Activated naive CD4-positive, alpha-beta T cell treated with anti-CD3 and anti-CD28 coated beads, Interleukin-2, amount 10 ng/mL, durations not matched to agents 7 days and 5 days (primary cell): ENCODE measurements at regions not wholly inside any gene's neighbourhood (a gene's known extent, or its start where the extent isn't known, plus 50 kb on each side); places are given as distances from the start of the nearest gene placed in this dataset.
"Not testable (repeated sequence)": the region's sequence is repeated elsewhere in the genome, so short reads cannot be mapped to it uniquely, and the experiment has no call there.

Experiments used
- CTCF ChIA-PET: fragments of 350-600 bp; sonication (Branson Sonifier 250); formaldehyde crosslinking; loops from one replicate; lab custom pipeline; 2021; ENCODE audit warnings: antibody characterized with exemption; lab: Charles Lee
- DNase-seq: peaks from one replicate; pipeline ENCODE4 v3.0.0-alpha.2; 2020
- H3K27ac Mint-ChIP-seq: one replicate; pipeline ENCODE4 v1.8.0; 2021; ENCODE audit warnings: mild to moderate bottlenecking, moderate library complexity, mixed read lengths
- H3K27me3 Mint-ChIP-seq: one replicate; pipeline ENCODE4 v1.8.0; 2021; ENCODE audit warnings: mild to moderate bottlenecking, mixed read lengths
- H3K36me3 Mint-ChIP-seq: one replicate; pipeline ENCODE4 v1.8.0; 2021; ENCODE audit warnings: mixed read lengths
- H3K4me1 Mint-ChIP-seq: one replicate; pipeline ENCODE4 v1.8.0; 2021; ENCODE audit warnings: mixed read lengths
- H3K4me3 Mint-ChIP-seq: one replicate; pipeline ENCODE4 v1.8.0; 2021; ENCODE audit warnings: mild to moderate bottlenecking, moderate library complexity, mixed read lengths
- H3K9me3 Mint-ChIP-seq: one replicate; pipeline ENCODE4 v1.8.0; 2021; ENCODE audit warnings: mixed read lengths

DNA sequence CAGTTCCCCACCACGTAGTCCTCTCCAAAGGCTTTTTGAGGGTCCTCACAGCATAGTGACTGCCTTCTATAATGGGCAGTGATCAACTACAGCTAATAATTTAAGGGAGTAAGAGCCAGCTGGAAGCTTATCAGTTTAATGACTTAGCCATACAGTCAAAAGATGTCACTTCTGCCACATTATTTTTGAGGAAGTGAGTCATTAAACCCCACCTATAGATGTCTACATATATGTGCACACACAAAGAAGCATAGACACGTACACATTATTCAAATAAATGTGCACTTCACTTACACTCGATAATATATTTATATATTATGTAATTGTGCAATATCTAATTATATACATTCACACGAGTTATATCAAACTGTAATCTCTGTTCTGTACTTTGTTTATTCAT is 1704.7 kb downstream of the KCNT2 start:
- Mint-ChIP-seq H3K4me3 (no peak overlapping the region), H3K27ac (no peak overlapping the region), H3K9me3 (no peaks in the 10 kb centered on the region), H3K4me1 (no peaks in the 10 kb centered on the region), H3K36me3 (no peaks in the 10 kb centered on the region), H3K27me3 (no peaks in the 10 kb centered on the region)
- DNase-seq, result no peak
- CTCF ChIA-PET, result no interaction called here

DNA sequence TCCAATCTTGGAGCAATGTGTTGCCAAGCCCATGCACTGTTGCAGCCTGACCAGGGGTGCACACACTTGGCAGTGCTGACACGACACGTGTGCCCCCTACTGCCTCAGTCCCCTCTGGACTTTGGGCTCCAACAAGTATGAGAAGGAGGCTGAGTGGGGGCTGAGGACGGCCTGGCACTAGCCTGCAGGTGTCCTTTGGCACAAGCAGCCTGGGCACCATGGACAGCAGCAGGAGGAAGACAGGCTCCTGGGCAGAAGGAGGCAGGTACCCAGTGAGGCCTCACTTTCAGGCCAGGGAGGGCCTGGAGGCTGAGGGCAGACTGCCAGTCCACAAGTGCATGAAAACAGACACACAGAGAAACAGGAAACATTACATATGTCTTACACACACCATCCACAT is 1702.9 kb upstream of the B3GALT2 start:
- H3K36me3 Mint-ChIP-seq, result no peaks in the 10 kb centered on the region
- no peak for DNase-seq
- no peaks in the 10 kb centered on the region for H3K4me1 Mint-ChIP-seq
- H3K27me3 Mint-ChIP-seq, result no peaks in the 10 kb centered on the region
- CTCF ChIA-PET, result no interaction called here
- no peak overlapping the region for H3K27ac Mint-ChIP-seq
- H3K9me3 Mint-ChIP-seq, result peaks cover 6% of the 10 kb centered on the region
- no peak overlapping the region for H3K4me3 Mint-ChIP-seq

DNA sequence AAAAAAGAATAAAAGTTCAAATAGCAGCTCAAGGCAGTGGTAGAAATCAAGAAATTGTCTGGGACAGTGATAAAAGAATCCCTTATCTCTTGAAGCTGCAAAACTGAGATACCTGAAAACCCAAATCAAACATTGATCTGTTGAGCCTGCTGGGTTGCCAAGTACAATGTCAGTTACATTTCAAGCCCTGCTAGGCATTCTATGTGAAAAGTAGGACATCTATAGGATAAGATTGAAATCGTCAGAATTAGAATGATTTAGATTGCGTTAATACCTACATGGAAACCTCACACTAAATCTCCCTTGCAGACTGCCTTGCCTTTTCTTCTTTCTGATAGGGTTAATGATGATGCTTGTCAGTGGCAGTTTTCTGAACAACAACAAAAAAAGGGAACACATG is 1684.4 kb upstream of the B3GALT2 start:
- Mint-ChIP-seq H3K36me3 (no peaks in the 10 kb centered on the region), H3K27me3 (no peaks in the 10 kb centered on the region), H3K27ac (no peak overlapping the region), H3K9me3 (no peaks in the 10 kb centered on the region), H3K4me1 (no peaks in the 10 kb centered on the region), H3K4me3 (no peak overlapping the region)
- DNase-seq, result no peak
- CTCF ChIA-PET, result no interaction called here

DNA sequence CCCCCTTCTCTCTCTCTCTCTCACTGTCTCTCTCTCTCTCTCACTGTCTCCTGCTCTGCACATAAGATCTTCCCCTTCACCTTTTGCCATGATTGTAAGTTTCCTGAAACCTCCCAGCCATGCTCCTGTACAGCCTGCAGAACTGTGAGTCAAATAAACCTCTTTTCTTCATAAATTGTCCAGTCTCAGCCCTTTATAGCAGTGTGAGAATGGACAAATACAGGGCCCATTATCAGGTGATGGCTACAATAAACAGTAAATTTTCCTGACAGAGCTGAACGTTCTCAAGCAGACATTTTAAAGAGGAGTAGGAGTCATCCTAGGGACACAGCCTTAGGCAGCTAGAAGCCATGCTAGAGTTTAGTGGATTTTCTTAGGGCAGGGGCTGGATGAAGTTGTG is 1679.7 kb upstream of the B3GALT2 start:
- H3K27me3 Mint-ChIP-seq, result no peaks in the 10 kb centered on the region
- CTCF ChIA-PET, result no interaction called here
- no peak overlapping the region for H3K4me3 Mint-ChIP-seq
- H3K36me3 Mint-ChIP-seq, result no peaks in the 10 kb centered on the region
- H3K27ac Mint-ChIP-seq, result no peak overlapping the region
- no peaks in the 10 kb centered on the region for H3K4me1 Mint-ChIP-seq
- no peak for DNase-seq
- H3K9me3 Mint-ChIP-seq, result peaks cover 2% of the 10 kb centered on the region

DNA sequence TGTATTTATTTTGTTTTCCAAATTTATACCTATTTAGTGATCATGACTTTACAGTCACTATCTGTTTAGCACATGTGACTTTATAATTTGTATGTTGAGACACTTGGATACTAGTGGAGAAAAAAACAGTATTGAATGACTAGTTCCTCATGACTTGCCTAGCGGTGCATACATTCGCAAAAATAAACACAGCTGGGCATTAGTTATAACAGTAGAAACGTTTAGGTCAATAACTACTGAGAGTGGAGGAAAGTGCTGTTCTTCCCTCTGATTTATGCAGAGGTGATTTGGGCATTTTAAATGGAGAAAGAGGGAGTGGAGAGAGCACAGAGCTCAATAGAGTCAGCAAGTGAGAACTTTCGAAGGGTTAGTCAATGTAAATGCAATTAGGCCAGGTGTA is 1679.0 kb upstream of the B3GALT2 start:
- CTCF ChIA-PET, result no interaction called here
- no peaks in the 10 kb centered on the region for H3K36me3 Mint-ChIP-seq
- no peaks in the 10 kb centered on the region for H3K4me1 Mint-ChIP-seq
- no peaks in the 10 kb centered on the region for H3K27me3 Mint-ChIP-seq
- no peak for DNase-seq
- H3K27ac Mint-ChIP-seq, result no peak overlapping the region
- H3K9me3 Mint-ChIP-seq, result peaks cover 2% of the 10 kb centered on the region
- H3K4me3 Mint-ChIP-seq, result no peak overlapping the region

DNA sequence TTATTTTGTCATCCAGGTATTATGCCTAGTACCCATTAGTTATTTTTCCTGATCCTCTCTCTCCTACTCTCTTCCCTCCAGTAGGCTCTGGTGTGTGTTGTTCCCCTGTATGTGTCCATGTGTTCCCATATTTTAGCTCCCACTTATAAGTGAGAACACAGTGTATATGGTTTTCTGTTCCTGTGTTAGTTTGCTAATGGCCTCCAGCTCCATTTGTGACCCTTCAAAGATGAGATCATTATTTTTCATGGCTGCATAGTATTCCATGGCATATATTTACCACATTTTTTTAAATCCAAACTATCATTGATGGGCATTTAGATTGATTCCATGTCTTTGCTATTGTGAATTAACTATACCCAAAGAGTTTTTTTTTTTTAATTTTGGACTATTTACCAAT is 1675.7 kb upstream of the B3GALT2 start:
- H3K27me3 Mint-ChIP-seq, result no peaks in the 10 kb centered on the region
- no peaks in the 10 kb centered on the region for H3K4me1 Mint-ChIP-seq
- no peak overlapping the region for H3K27ac Mint-ChIP-seq
- no peak overlapping the region for H3K4me3 Mint-ChIP-seq
- no peaks in the 10 kb centered on the region for H3K36me3 Mint-ChIP-seq
- CTCF ChIA-PET, result no interaction called here
- H3K9me3 Mint-ChIP-seq, result peaks cover 5% of the 10 kb centered on the region
- no peak for DNase-seq

DNA sequence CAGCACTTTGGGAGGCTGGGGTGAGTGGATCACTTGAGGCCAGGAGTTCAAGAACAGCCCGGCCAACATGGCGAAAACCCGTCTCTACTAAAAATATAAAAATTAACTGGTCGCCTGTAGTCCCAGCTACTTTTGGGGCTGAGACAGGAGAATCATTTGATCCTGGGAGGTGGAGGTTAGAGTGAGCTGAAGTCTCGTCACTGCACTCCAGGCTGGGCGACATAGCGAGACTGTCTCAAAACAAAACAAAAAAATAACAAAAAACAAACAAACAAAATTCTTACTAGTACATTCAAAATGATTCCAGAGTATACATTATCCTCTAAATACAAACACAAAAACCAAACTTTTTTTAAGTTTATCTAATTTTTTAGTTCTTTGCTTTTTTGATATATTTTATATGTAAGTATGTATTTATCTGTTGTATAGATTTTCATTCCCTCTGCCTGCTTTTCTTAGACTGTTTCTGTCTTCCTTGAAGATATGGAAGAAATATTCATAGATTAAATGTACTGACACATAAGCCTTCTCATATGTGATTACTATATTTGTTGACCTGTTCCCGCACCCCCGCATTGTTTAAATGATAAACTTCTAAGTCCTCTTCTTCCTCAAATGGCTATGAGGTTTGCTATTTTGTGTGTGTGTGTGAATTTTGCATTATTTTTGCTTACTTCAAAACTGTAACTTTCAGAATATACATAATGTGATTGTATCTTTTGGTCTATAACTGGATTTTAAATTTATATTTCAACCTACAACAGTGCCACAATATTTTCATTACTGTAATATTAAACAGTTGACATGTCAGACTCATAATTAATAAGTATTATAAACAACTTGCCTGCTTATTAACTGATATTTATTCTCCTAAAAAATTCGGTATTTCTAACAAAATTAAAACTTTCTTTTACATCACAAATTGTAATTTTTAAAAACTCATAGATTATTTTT is 1674.1 kb upstream of the B3GALT2 start:
- Mint-ChIP-seq H3K9me3 (peaks cover 5% of the 10 kb centered on the region), H3K27ac (no peak overlapping the region), H3K27me3 (no peaks in the 10 kb centered on the region), H3K36me3 (no peaks in the 10 kb centered on the region), H3K4me1 (no peaks in the 10 kb centered on the region), H3K4me3 (no peak overlapping the region)
- DNase-seq, result no peak
- CTCF ChIA-PET, result no interaction called here

DNA sequence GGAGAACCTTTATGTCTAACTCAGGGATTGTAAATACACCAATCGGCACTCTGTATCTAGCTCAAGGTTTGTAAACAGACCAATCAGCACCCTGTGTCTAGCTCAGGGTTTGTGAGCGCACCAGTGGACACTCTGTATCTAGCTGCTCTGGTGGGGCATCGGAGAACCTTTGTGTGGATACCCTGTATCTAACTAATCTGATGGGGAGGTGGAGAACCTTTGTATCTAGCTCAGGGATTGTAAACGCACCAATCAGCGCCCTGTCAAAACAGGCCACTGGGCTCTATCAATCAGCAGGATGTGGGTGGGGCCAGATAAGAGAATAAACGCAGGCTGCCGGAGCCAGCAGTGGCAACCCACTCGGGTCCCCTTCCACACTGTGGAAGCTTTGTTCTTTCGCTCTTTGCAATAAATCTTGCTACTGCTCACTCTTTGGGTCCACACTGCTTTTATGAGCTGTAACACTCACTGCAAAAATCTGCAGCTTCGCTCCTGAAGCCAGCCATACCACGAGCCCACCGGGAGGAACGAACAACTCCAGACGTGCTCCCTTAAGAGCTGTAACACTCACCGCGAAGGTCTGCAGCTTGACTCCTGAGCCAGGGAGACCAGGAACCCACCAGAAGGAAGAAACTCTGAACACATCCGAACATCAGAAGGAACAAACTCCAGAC is 1673.2 kb upstream of the B3GALT2 start:
- CTCF ChIA-PET, H3K4me1 Mint-ChIP-seq, H3K36me3 Mint-ChIP-seq, H3K27ac Mint-ChIP-seq, H3K27me3 Mint-ChIP-seq, DNase-seq, H3K4me3 Mint-ChIP-seq, H3K9me3 Mint-ChIP-seq: not testable (repeated sequence)

DNA sequence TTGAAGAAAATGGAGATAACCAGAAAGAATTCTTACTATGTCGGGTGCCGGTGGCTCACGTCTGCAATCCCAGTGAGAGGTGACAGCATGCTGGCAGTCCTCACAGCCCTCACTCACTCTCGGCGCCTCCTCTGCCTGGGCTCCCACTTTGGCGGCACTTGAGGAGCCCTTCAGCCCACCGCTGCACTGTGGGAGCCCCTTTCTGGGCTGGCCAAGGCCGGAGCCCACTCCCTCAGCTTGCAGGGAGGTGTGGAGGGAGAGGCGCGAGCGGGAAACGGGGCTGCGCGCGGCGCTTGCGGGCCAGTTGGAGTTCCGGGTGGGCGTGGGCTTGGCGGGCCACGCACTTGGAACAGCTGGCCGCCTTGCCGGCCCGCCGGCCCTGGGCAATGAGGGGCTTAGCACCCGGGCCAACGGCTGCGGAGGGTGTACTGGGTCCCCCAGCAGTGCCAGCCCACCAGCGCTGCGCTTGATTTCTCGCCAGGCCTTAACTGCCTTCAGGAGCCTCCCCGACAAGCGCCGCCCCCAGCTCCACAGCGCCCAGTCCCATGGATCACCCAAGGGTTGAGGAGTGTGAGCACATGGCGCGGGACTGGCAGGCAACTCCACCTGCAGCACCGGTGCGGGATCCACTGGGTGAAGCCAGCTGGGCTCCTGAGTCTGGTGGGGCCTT is 1672.5 kb upstream of the B3GALT2 start:
- not testable (repeated sequence) for H3K4me3 Mint-ChIP-seq, H3K27ac Mint-ChIP-seq, H3K36me3 Mint-ChIP-seq, H3K9me3 Mint-ChIP-seq, DNase-seq, H3K4me1 Mint-ChIP-seq, H3K27me3 Mint-ChIP-seq
- CTCF ChIA-PET, result interaction anchor here (0.8 kb wide), 1 partner anchor 258 kb away, joined by 3 read pairs; no protein-coding TSS in a partner anchor

DNA sequence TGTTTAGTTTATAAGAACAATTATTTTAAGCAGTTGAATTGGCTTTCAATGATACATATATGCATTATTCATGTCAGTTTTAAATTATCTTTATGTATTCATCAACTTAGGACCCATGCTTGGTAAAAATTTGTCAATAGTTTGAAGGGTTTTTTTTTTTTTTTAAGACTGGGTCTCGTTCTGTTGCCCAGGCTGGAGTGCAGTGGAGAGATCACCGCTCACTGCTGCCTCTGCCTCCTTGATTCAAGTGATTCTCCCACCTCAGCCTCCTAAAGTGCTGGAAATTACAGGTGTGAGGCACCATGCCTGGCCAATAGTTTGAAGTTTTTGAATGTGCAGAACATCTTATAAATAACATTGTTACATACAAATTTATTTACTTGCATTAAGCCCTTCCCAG is 1671.0 kb upstream of the B3GALT2 start:
- no peaks in the 10 kb centered on the region for H3K36me3 Mint-ChIP-seq
- CTCF ChIA-PET, result no interaction called here
- DNase-seq, result no peak
- no peaks in the 10 kb centered on the region for H3K27me3 Mint-ChIP-seq
- no peak overlapping the region for H3K27ac Mint-ChIP-seq
- no peaks in the 10 kb centered on the region for H3K4me1 Mint-ChIP-seq
- peaks cover 5% of the 10 kb centered on the region for H3K9me3 Mint-ChIP-seq
- no peak overlapping the region for H3K4me3 Mint-ChIP-seq

DNA sequence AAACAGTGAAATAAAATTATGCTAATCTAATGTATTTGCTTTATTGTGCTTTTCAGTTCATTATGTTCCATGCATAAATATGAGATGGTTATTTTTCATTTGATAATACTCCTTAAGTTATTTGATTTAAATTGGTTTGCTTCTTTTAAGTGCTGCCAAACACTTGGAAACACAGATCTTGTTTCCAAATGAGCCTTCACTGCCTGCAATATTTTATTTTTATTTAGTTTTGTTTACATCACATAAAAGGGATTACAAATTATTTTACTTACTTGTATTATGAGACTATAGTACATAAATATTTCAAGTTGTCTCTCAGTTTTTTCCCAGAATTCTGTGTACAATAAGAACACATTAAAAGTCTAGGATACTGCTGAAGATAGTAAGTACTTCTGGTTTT is 1662.4 kb upstream of the B3GALT2 start:
- no peaks in the 10 kb centered on the region for H3K27me3 Mint-ChIP-seq
- no peaks in the 10 kb centered on the region for H3K4me1 Mint-ChIP-seq
- CTCF ChIA-PET, result no interaction called here
- no peak for DNase-seq
- H3K27ac Mint-ChIP-seq, result no peak overlapping the region
- H3K4me3 Mint-ChIP-seq, result no peak overlapping the region
- no peaks in the 10 kb centered on the region for H3K36me3 Mint-ChIP-seq
- H3K9me3 Mint-ChIP-seq, result no peaks in the 10 kb centered on the region

DNA sequence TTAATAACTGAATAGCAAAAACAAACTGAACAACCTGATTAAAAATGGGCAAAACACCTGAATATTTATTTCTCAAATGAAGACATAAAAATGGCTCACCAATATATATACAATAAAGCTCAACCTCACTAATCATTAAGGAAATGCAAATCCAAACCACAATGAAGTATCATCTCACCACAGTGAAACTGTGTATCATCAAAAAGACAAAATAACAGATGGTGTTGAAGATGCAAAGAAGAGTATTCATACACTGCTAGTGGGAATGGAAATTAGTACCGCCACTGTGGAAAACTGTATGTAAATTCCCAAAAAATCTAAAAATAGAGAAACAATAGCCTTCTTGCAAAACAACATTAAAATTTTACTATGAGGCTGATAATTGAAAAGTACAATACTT is 1660.1 kb upstream of the B3GALT2 start:
- no peak overlapping the region for H3K27ac Mint-ChIP-seq
- H3K4me1 Mint-ChIP-seq, result no peaks in the 10 kb centered on the region
- no peaks in the 10 kb centered on the region for H3K9me3 Mint-ChIP-seq
- H3K36me3 Mint-ChIP-seq, result no peaks in the 10 kb centered on the region
- H3K4me3 Mint-ChIP-seq, result no peak overlapping the region
- DNase-seq, result no peak
- CTCF ChIA-PET, result no interaction called here
- H3K27me3 Mint-ChIP-seq, result no peaks in the 10 kb centered on the region

DNA sequence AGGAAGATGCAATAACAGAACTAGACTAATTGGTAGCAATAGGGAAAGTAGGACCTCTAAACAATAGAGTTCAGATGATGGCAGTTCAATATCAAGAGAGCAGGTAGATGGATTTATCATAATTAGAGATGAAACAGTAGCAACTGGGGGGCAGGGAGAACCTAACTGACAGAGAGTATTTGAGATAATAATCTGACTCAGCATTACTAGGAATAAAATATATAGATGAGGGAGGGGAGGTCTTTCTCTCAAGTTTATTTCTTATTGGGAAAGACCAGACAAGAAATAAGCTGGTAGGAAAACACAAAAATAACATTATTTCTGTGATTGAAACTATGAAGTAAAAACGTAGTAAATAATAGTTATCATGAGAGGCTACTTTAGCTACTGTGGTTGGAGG is 1656.7 kb upstream of the B3GALT2 start:
- H3K4me3 Mint-ChIP-seq, result no peak overlapping the region
- CTCF ChIA-PET, result no interaction called here
- no peaks in the 10 kb centered on the region for H3K9me3 Mint-ChIP-seq
- H3K27ac Mint-ChIP-seq, result no peak overlapping the region
- H3K36me3 Mint-ChIP-seq, result no peaks in the 10 kb centered on the region
- DNase-seq, result no peak
- H3K27me3 Mint-ChIP-seq, result no peaks in the 10 kb centered on the region
- no peaks in the 10 kb centered on the region for H3K4me1 Mint-ChIP-seq

DNA sequence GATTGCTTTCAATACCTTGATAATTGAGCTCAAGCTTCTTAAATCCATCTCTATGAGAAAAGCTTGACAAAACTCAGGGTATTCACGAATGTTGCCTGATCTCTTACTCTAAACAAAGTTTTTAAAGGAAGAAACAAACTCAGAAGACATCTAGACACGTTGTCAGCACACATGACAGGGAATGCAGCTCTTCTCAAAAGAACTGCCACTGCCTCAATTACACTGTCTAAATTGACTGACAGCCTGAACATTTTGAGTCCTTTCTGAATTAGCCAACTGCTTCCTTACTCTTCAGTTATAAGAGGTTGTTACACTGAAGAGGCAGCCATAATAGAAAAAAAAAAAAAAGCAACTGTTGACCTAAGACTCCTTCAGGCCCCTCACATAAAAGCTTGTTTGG is 1646.7 kb upstream of the B3GALT2 start:
- CTCF ChIA-PET, result no interaction called here

DNA sequence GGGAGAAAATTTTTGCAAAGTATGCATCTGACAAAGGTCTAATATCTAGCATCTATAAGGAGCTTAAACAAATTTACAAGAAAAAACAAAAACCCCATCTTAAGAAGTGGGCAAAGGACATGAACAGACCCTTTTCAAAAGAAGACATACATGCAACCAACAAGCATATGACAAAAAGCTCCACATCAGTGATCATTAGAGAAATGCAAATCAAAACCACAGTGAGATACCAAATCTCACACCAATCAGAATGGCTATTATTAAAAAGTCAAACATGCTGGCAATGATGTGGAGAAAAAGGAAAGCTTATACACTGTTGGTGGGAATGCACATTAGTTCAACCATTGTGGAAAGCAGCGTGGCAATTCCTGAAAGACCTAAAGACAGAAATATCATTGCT is 1645.2 kb upstream of the B3GALT2 start:
- H3K4me1 Mint-ChIP-seq, H3K4me3 Mint-ChIP-seq, H3K36me3 Mint-ChIP-seq, H3K9me3 Mint-ChIP-seq, H3K27ac Mint-ChIP-seq, CTCF ChIA-PET, H3K27me3 Mint-ChIP-seq, DNase-seq: not testable (repeated sequence)

More for the DNA sequence above, 1646.7 kb upstream of the B3GALT2 start:
- Mint-ChIP-seq H3K9me3 (no peaks in the 10 kb centered on the region), H3K4me3 (no peak overlapping the region), H3K4me1 (peaks cover 3% of the 10 kb centered on the region), H3K27ac (no peak overlapping the region), H3K27me3 (no peaks in the 10 kb centered on the region), H3K36me3 (no peaks in the 10 kb centered on the region)
- DNase-seq, result no peak
